NT2/D1 (cell line): ENCODE measurements at regions not wholly inside any gene's neighbourhood (a gene's known extent, or its start where the extent isn't known, plus 50 kb on each side); places are given as distances from the start of the nearest gene placed in this dataset.

Source experiments
- SUZ12 ChIP-seq: IDR thresholded peaks from 2 replicates; pipeline ENCODE4 v1.6.1; 2011; ENCODE audit not compliant: insufficient read length, insufficient read depth; ENCODE audit errors: extremely low read depth
- YY1 ChIP-seq: IDR thresholded peaks from 2 replicates; pipeline ENCODE4 v1.6.1; 2011; ENCODE audit not compliant: insufficient read length, insufficient read depth
- ZNF274 ChIP-seq: IDR thresholded peaks from 2 replicates; pipeline ENCODE4 v1.6.1; 2011; ENCODE audit warnings: mild to moderate bottlenecking, low read depth, low read length

- no peak for TF ChIP-seq SUZ12
- TF ChIP-seq YY1 = no peak
- TF ChIP-seq ZNF274 = no peak
Observed at GRCh38 chr2:199703199-199703598, 147.8 kb downstream of the FTCDNL1 start.
